GM23338 (cell line): ENCODE measurements at regions not wholly inside any gene's neighbourhood (a gene's known extent, or its start where the extent isn't known, plus 50 kb on each side); places are given as distances from the start of the nearest gene placed in this dataset.

ENCODE experiments used
- ATAC-seq: fragments of 200-7000 bp; cut with Tn5 transposase; 3 replicates; pipeline ENCODE4 v1.9.1; 2020
- DNase-seq: peaks from one replicate; pipeline ENCODE4 v3.0.0-alpha.2; 2015; ENCODE audit warnings: low spot score
- H2AFZ ChIP-seq: fragments of 200-600 bp; sonication (generic); 2 replicates; pipeline ENCODE4 v1.8.0; 2016; ENCODE audit warnings: antibody characterized with exemption, mild to moderate bottlenecking, moderate library complexity
- H3F3A ChIP-seq: fragments of 200-600 bp; sonication (generic); replicated peaks from 2 replicates; pipeline ENCODE4 v1.8.0; 2017; ENCODE audit warnings: antibody characterized with exemption, mixed run types, low read depth
- H3K27ac ChIP-seq: fragments of 200-600 bp; sonication (generic); 2 replicates; pipeline ENCODE4 v1.6.1; 2016; ENCODE audit warnings: low read depth
- H3K27me3 ChIP-seq: fragments of 200-600 bp; sonication (generic); 2 replicates; pipeline ENCODE4 v1.8.0; 2016; ENCODE audit warnings: mild to moderate bottlenecking, mixed run types, moderate library complexity; ENCODE audit not compliant: insufficient read depth
- H3K36me3 ChIP-seq: fragments of 200-600 bp; sonication (generic); 2 replicates; pipeline ENCODE4 v1.8.0; 2016; ENCODE audit warnings: mild to moderate bottlenecking; ENCODE audit not compliant: insufficient read depth
- H3K4me1 ChIP-seq: fragments of 200-600 bp; sonication (generic); 2 replicates; pipeline ENCODE4 v1.8.0; 2016; ENCODE audit warnings: mild to moderate bottlenecking, moderate library complexity; ENCODE audit not compliant: insufficient read depth
- H3K4me2 ChIP-seq: fragments of 200-600 bp; sonication (generic); 2 replicates; pipeline ENCODE4 v1.7.1; 2017; ENCODE audit warnings: mixed run types
- H3K4me3 ChIP-seq: fragments of 200-600 bp; sonication (generic); 2 replicates; pipeline ENCODE4 v1.6.1; 2016; ENCODE audit warnings: mixed run types
- H3K79me2 ChIP-seq: fragments of 200-600 bp; sonication (generic); replicated peaks from 2 replicates; pipeline ENCODE4 v1.8.0; 2017; ENCODE audit warnings: mild to moderate bottlenecking; ENCODE audit not compliant: insufficient read depth
- H3K9me2 ChIP-seq: fragments of 200-600 bp; sonication (generic); 2 replicates; pipeline ENCODE4 v1.8.0; 2017; ENCODE audit not compliant: insufficient read depth
- H4K20me1 ChIP-seq: fragments of 200-600 bp; sonication (generic); replicated peaks from 2 replicates; pipeline ENCODE4 v1.8.0; 2017; ENCODE audit warnings: mild to moderate bottlenecking; ENCODE audit not compliant: insufficient read depth
- H3K27ac Mint-ChIP-seq: 2 replicates; pipeline ENCODE4 v1.8.0; 2020; ENCODE audit warnings: inconsistent platforms, mild to moderate bottlenecking, moderate library complexity, mixed read lengths
- H3K27me3 Mint-ChIP-seq: 3 replicates; pipeline ENCODE4 v1.8.0; 2022; ENCODE audit warnings: low read depth, mild to moderate bottlenecking, moderate library complexity, mixed read lengths, inconsistent platforms; ENCODE audit not compliant: insufficient read depth, poor library complexity
- H3K36me3 Mint-ChIP-seq: 3 replicates; pipeline ENCODE4 v1.8.0; 2021; ENCODE audit warnings: low read depth, mild to moderate bottlenecking, inconsistent platforms, moderate library complexity, mixed read lengths
- H3K4me1 Mint-ChIP-seq: 3 replicates; pipeline ENCODE4 v1.8.0; 2020; ENCODE audit warnings: mild to moderate bottlenecking, inconsistent platforms, mixed read lengths
- H3K4me3 Mint-ChIP-seq: 3 replicates; pipeline ENCODE4 v1.8.0; 2021; ENCODE audit warnings: moderate library complexity, mild to moderate bottlenecking, inconsistent platforms, mixed read lengths
- H3K9me3 Mint-ChIP-seq: 3 replicates; pipeline ENCODE4 v1.8.0; 2020; ENCODE audit warnings: moderate library complexity, mild to moderate bottlenecking, inconsistent platforms, mixed read lengths
- CREB1 ChIP-seq: fragments of 250-450 bp; sonication (Bioruptor Pico); IDR thresholded peaks from 2 replicates; pipeline ENCODE4 v1.5.0; 2020; ENCODE audit warnings: low read depth, mild to moderate bottlenecking, moderate library complexity
- CTCF ChIP-seq, 2 experiments: fragments of 200-600 bp in 1 of 2; sonication (generic) in 1 of 2; conservative IDR thresholded peaks; 2 replicates each; pipeline versions ENCODE4 v1.5.1 to v1.6.1; 2016 to 2017; ENCODE audit warnings: antibody characterized with exemption in 2 of 2, low read depth in 2 of 2, mild to moderate bottlenecking in 2 of 2, moderate library complexity in 1 of 2
- ETS1 ChIP-seq: IDR thresholded peaks from 2 replicates; pipeline ENCODE4 v1.6.1; 2016; ENCODE audit warnings: antibody characterized with exemption
- EZH2 ChIP-seq: fragments of 200-600 bp; sonication (generic); IDR thresholded peaks from one replicate; pipeline ENCODE4 v1.8.0; 2017; ENCODE audit warnings: antibody characterized with exemption, mild to moderate bottlenecking, low read depth; ENCODE audit not compliant: unreplicated experiment
- EZH2phosphoT487 ChIP-seq: fragments of 200-600 bp; sonication (generic); IDR thresholded peaks from one replicate; pipeline ENCODE4 v1.8.1; 2018; ENCODE audit warnings: antibody characterized with exemption; ENCODE audit not compliant: unreplicated experiment
- JUNB ChIP-seq: IDR thresholded peaks from one replicate; pipeline ENCODE4 v1.6.1; 2016; ENCODE audit warnings: antibody characterized with exemption; ENCODE audit not compliant: unreplicated experiment
- NANOG ChIP-seq: IDR thresholded peaks from 2 replicates; pipeline ENCODE4 v1.6.1; 2016; ENCODE audit warnings: antibody characterized with exemption, borderline replicate concordance
- POLR2AphosphoS5 ChIP-seq: IDR thresholded peaks from 2 replicates; pipeline ENCODE4 v1.6.1; 2016; ENCODE audit warnings: antibody characterized with exemption, low read depth
- STAT1 ChIP-seq: IDR thresholded peaks from one replicate; pipeline ENCODE4 v1.6.1; 2016; ENCODE audit warnings: antibody characterized with exemption; ENCODE audit not compliant: unreplicated experiment
- ZNF114 ChIP-seq: fragments of 250-450 bp; sonication (Bioruptor Pico); IDR thresholded peaks from 2 replicates; pipeline ENCODE4 v1.5.0; 2020; ENCODE audit warnings: mild to moderate bottlenecking, moderate library complexity
- ZNF331 ChIP-seq: fragments of 250-450 bp; sonication (Bioruptor Pico); IDR thresholded peaks from 2 replicates; pipeline ENCODE4 v1.5.0; 2020; ENCODE audit warnings: low read depth, mild to moderate bottlenecking, moderate library complexity
- TF ChIP-seq, protein P1 (sequence below): fragments of 250-450 bp; sonication (Bioruptor Pico); IDR thresholded peaks from 2 replicates; pipeline ENCODE4 v1.5.0; 2020; ENCODE audit warnings: mild to moderate bottlenecking, moderate library complexity
- TF ChIP-seq, protein P2 (sequence below): IDR thresholded peaks from one replicate; pipeline ENCODE4 v1.6.1; 2018; ENCODE audit warnings: antibody characterized with exemption; ENCODE audit not compliant: unreplicated experiment

GRCh38 chr6:168162366-168162765 is 83.4 kb upstream of the FRMD1 start:
- H3F3A ChIP-seq, result no peaks in the 10 kb centered on the region
- no peaks in the 10 kb centered on the region for H3K36me3 ChIP-seq
- H3K4me2 ChIP-seq, result no peak overlapping the region
- H3K27ac ChIP-seq, result no peak overlapping the region
- no peak overlapping the region for H2AFZ ChIP-seq
- DNase-seq (no peak), ATAC-seq (no peak)
- Mint-ChIP-seq H3K36me3 (peaks cover 4% of the 10 kb centered on the region; the same call in 1 of the 3 replicates), H3K4me1 (peaks cover 30% of the 10 kb centered on the region), H3K9me3 (peaks cover 2% of the 10 kb centered on the region; the same call in 2 of the 3 replicates), H3K4me3 (no peak overlapping the region), H3K27ac (no peak overlapping the region), H3K27me3 (no peaks in the 10 kb centered on the region)
- no peak overlapping the region for H3K4me3 ChIP-seq
- TF ChIP-seq, protein P1, sequence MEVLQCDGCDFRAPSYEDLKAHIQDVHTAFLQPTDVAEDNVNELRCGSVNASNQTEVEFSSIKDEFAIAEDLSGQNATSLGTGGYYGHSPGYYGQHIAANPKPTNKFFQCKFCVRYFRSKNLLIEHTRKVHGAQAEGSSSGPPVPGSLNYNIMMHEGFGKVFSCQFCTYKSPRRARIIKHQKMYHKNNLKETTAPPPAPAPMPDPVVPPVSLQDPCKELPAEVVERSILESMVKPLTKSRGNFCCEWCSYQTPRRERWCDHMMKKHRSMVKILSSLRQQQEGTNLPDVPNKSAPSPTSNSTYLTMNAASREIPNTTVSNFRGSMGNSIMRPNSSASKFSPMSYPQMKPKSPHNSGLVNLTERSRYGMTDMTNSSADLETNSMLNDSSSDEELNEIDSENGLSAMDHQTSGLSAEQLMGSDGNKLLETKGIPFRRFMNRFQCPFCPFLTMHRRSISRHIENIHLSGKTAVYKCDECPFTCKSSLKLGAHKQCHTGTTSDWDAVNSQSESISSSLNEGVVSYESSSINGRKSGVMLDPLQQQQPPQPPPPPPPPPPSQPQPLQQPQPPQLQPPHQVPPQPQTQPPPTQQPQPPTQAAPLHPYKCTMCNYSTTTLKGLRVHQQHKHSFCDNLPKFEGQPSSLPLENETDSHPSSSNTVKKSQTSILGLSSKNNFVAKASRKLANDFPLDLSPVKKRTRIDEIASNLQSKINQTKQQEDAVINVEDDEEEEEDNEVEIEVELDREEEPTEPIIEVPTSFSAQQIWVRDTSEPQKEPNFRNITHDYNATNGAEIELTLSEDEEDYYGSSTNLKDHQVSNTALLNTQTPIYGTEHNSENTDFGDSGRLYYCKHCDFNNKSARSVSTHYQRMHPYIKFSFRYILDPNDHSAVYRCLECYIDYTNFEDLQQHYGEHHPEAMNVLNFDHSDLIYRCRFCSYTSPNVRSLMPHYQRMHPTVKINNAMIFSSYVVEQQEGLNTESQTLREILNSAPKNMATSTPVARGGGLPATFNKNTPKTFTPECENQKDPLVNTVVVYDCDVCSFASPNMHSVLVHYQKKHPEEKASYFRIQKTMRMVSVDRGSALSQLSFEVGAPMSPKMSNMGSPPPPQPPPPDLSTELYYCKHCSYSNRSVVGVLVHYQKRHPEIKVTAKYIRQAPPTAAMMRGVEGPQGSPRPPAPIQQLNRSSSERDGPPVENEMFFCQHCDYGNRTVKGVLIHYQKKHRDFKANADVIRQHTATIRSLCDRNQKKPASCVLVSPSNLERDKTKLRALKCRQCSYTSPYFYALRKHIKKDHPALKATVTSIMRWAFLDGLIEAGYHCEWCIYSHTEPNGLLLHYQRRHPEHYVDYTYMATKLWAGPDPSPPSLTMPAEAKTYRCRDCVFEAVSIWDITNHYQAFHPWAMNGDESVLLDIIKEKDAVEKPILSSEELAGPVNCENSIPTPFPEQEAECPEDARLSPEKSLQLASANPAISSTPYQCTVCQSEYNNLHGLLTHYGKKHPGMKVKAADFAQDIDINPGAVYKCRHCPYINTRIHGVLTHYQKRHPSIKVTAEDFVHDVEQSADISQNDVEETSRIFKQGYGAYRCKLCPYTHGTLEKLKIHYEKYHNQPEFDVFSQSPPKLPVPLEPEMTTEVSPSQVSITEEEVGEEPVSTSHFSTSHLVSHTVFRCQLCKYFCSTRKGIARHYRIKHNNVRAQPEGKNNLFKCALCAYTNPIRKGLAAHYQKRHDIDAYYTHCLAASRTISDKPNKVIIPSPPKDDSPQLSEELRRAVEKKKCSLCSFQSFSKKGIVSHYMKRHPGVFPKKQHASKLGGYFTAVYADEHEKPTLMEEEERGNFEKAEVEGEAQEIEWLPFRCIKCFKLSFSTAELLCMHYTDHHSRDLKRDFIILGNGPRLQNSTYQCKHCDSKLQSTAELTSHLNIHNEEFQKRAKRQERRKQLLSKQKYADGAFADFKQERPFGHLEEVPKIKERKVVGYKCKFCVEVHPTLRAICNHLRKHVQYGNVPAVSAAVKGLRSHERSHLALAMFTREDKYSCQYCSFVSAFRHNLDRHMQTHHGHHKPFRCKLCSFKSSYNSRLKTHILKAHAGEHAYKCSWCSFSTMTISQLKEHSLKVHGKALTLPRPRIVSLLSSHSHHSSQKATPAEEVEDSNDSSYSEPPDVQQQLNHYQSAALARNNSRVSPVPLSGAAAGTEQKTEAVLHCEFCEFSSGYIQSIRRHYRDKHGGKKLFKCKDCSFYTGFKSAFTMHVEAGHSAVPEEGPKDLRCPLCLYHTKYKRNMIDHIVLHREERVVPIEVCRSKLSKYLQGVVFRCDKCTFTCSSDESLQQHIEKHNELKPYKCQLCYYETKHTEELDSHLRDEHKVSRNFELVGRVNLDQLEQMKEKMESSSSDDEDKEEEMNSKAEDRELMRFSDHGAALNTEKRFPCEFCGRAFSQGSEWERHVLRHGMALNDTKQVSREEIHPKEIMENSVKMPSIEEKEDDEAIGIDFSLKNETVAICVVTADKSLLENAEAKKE (CRISPR knock-in tag), result no peak
- no peak for TF ChIP-seq JUNB
- no peak for TF ChIP-seq NANOG
- no peak for TF ChIP-seq ETS1
- TF ChIP-seq CTCF (conservative IDR thresholded peaks at IDR 0.05; ENCODE audit: low read depth in 2 of 2), result no peak
- no peak for TF ChIP-seq EZH2
- TF ChIP-seq ZNF331 (CRISPR knock-in tag), result no peak
- TF ChIP-seq, protein P2, sequence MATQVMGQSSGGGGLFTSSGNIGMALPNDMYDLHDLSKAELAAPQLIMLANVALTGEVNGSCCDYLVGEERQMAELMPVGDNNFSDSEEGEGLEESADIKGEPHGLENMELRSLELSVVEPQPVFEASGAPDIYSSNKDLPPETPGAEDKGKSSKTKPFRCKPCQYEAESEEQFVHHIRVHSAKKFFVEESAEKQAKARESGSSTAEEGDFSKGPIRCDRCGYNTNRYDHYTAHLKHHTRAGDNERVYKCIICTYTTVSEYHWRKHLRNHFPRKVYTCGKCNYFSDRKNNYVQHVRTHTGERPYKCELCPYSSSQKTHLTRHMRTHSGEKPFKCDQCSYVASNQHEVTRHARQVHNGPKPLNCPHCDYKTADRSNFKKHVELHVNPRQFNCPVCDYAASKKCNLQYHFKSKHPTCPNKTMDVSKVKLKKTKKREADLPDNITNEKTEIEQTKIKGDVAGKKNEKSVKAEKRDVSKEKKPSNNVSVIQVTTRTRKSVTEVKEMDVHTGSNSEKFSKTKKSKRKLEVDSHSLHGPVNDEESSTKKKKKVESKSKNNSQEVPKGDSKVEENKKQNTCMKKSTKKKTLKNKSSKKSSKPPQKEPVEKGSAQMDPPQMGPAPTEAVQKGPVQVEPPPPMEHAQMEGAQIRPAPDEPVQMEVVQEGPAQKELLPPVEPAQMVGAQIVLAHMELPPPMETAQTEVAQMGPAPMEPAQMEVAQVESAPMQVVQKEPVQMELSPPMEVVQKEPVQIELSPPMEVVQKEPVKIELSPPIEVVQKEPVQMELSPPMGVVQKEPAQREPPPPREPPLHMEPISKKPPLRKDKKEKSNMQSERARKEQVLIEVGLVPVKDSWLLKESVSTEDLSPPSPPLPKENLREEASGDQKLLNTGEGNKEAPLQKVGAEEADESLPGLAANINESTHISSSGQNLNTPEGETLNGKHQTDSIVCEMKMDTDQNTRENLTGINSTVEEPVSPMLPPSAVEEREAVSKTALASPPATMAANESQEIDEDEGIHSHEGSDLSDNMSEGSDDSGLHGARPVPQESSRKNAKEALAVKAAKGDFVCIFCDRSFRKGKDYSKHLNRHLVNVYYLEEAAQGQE, result no peak
- no peak for TF ChIP-seq ZNF114 (CRISPR knock-in tag)
- no peak for TF ChIP-seq STAT1
- no peak for TF ChIP-seq POLR2AphosphoS5
- TF ChIP-seq EZH2phosphoT487, result no peak
- TF ChIP-seq CREB1 (CRISPR knock-in tag), result no peak
- H3K4me1 ChIP-seq, result peaks cover 6% of the 10 kb centered on the region; the same call in 1 of the 2 replicates
- no peaks in the 10 kb centered on the region for H3K79me2 ChIP-seq
- no peaks in the 10 kb centered on the region for H3K9me2 ChIP-seq
- no peaks in the 10 kb centered on the region for H3K27me3 ChIP-seq
- H4K20me1 ChIP-seq, result no peaks in the 10 kb centered on the region
